ENCODE measurements at regions not wholly inside any gene's neighbourhood (a gene's known extent, or its start where the extent isn't known, plus 50 kb on each side); places are given as distances from the start of the nearest gene placed in this dataset.

- TF ChIP-seq, protein P1, sequence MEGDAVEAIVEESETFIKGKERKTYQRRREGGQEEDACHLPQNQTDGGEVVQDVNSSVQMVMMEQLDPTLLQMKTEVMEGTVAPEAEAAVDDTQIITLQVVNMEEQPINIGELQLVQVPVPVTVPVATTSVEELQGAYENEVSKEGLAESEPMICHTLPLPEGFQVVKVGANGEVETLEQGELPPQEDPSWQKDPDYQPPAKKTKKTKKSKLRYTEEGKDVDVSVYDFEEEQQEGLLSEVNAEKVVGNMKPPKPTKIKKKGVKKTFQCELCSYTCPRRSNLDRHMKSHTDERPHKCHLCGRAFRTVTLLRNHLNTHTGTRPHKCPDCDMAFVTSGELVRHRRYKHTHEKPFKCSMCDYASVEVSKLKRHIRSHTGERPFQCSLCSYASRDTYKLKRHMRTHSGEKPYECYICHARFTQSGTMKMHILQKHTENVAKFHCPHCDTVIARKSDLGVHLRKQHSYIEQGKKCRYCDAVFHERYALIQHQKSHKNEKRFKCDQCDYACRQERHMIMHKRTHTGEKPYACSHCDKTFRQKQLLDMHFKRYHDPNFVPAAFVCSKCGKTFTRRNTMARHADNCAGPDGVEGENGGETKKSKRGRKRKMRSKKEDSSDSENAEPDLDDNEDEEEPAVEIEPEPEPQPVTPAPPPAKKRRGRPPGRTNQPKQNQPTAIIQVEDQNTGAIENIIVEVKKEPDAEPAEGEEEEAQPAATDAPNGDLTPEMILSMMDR (IDR thresholded peaks at IDR 0.05): no peak
- TF ChIP-seq EP300 (IDR thresholded peaks at IDR 0.05): no peak
These were observed 51.5 kb upstream of the GPRIN3 start for GRCh38 chr4:89358935-89359638.
